RWPE2 (cell line): ENCODE measurements at regions not wholly inside any gene's neighbourhood (a gene's known extent, or its start where the extent isn't known, plus 50 kb on each side); places are given as distances from the start of the nearest gene placed in this dataset.

Experiments
- ATAC-seq: fragments of 200-7000 bp; cut with Tn5 transposase; 3 replicates; pipeline ENCODE4 v1.9.1; 2021; ENCODE audit warnings: low read depth
- DNase-seq: peaks from one replicate; pipeline ENCODE4 v3.0.0-alpha.2; 2020; ENCODE audit warnings: low spot score
- H3K27ac ChIP-seq: fragments of 450-650 bp; 2 replicates; pipeline ENCODE4 v1.5.1; 2017; ENCODE audit warnings: mild to moderate bottlenecking; ENCODE audit not compliant: poor library complexity, severe bottlenecking
- H3K27me3 ChIP-seq: fragments of 250-450 bp; sonication (Bioruptor Pico); 2 replicates; pipeline ENCODE4 v1.5.1; 2021; ENCODE audit warnings: mild to moderate bottlenecking, moderate library complexity; ENCODE audit not compliant: insufficient read depth, poor library complexity, severe bottlenecking
- H3K36me3 ChIP-seq: fragments of 250-450 bp; sonication (Bioruptor Pico); 2 replicates; pipeline ENCODE4 v1.5.1; 2020; ENCODE audit warnings: low read depth, mild to moderate bottlenecking, moderate library complexity
- H3K4me1 ChIP-seq: fragments of 250-450 bp; sonication (Bioruptor Pico); 2 replicates; pipeline ENCODE4 v1.5.1; 2021; ENCODE audit warnings: mild to moderate bottlenecking, moderate library complexity; ENCODE audit not compliant: insufficient read depth, poor library complexity, severe bottlenecking
- H3K4me3 ChIP-seq: fragments of 250-450 bp; sonication (Bioruptor Pico); 2 replicates; pipeline ENCODE4 v1.5.1; 2021; ENCODE audit warnings: mild to moderate bottlenecking, moderate library complexity; ENCODE audit not compliant: severe bottlenecking
- H3K9me3 ChIP-seq: fragments of 250-450 bp; sonication (Bioruptor Pico); 2 replicates; pipeline ENCODE4 v1.5.1; 2021; ENCODE audit warnings: mild to moderate bottlenecking, moderate library complexity; ENCODE audit not compliant: severe bottlenecking
- CTCF ChIP-seq: fragments of 450-650 bp; IDR thresholded peaks from one replicate; pipeline ENCODE4 v1.5.1; 2017; ENCODE audit warnings: mild to moderate bottlenecking, moderate library complexity; ENCODE audit not compliant: poor library complexity, severe bottlenecking

DNA sequence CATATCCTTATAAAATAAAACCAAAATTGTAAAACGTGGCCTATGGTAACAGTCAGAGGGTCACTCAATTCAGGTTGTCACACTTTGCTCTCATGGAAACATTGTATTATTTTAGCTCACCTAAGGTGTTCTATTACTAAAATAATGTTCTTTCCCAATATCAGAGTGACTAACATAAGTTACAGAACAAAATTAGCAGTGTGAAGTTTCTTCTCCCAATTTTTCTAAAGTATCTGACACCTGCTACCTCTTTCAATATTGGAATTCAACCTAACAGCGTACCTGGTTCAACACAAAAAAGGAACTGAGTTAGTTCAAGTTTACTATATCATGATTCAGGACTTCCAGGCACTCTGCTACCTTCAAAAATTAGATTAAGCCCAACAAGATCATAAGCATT is 190.4 kb downstream of the ZEB2 start:
- Histone ChIP-seq H3K9me3 (no peaks in the 10 kb centered on the region), H3K27me3 (no peaks in the 10 kb centered on the region), H3K4me3 (no peak overlapping the region), H3K36me3 (no peaks in the 10 kb centered on the region), H3K27ac (no peak overlapping the region), H3K4me1 (peaks cover 5% of the 10 kb centered on the region)
- no peak for DNase-seq
- TF ChIP-seq CTCF = no peak
- ATAC-seq = no peak

DNA sequence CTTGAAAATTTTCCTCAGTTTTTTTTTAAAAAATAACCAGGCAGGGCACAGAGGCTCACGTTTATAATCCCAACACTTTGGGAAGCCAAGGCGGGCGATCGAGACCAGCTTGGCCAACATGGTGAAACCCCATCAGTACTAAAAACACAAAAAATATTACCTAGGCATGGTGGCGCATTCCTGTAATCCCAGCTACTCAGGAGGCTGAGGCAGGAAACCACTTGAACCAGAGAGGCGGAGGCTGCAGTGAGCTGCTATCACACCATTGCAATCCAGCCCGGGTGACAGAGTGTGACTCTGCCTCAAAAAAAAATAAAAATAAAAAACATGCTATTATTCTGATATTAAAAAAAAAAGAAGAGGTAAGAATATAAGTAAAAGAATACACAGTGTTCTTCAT is 191.0 kb downstream of the ZEB2 start:
- no peak overlapping the region for H3K27ac ChIP-seq
- ATAC-seq = no peak
- H3K4me1 ChIP-seq = peaks cover 5% of the 10 kb centered on the region
- no peak for DNase-seq
- H3K36me3 ChIP-seq = no peaks in the 10 kb centered on the region
- no peaks in the 10 kb centered on the region for H3K27me3 ChIP-seq
- no peak for TF ChIP-seq CTCF
- H3K9me3 ChIP-seq = no peaks in the 10 kb centered on the region
- no peak overlapping the region for H3K4me3 ChIP-seq

DNA sequence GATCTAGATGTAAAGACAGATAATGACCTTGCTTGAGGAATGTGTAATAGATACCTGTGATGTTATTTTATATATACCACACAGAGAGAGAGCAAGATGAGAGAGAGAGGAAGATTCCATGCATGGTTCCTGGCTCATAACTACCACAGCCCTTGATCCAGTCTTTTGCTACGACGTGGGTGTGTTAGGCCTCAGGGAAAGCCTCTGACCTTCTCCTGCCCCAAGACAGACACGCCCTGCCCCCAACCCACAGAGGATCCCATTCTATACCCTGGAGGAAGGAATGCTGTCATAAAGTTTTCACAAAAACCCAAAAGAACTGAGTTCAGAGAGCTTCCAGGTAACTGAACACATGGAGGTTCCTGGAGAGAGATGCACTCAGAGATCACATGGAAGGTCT is 193.1 kb downstream of the ZEB2 start:
- Histone ChIP-seq H3K36me3 (no peaks in the 10 kb centered on the region), H3K27ac (no peak overlapping the region), H3K27me3 (no peaks in the 10 kb centered on the region), H3K4me3 (no peak overlapping the region), H3K4me1 (no peaks in the 10 kb centered on the region), H3K9me3 (no peaks in the 10 kb centered on the region)
- no peak for DNase-seq
- no peak for TF ChIP-seq CTCF
- no peak for ATAC-seq

- H3K27me3 ChIP-seq = no peaks in the 10 kb centered on the region
- H3K36me3 ChIP-seq = no peaks in the 10 kb centered on the region
- ATAC-seq (no peak), DNase-seq (no peak)
- H3K9me3 ChIP-seq = no peaks in the 10 kb centered on the region
- no peak overlapping the region for H3K4me3 ChIP-seq
- H3K4me1 ChIP-seq = peaks cover 7% of the 10 kb centered on the region
- H3K27ac ChIP-seq = no peak overlapping the region
- no peak for TF ChIP-seq CTCF
Measured at GRCh38 chr2:144325086-144325485, 194.8 kb downstream of the ZEB2 start.

DNA sequence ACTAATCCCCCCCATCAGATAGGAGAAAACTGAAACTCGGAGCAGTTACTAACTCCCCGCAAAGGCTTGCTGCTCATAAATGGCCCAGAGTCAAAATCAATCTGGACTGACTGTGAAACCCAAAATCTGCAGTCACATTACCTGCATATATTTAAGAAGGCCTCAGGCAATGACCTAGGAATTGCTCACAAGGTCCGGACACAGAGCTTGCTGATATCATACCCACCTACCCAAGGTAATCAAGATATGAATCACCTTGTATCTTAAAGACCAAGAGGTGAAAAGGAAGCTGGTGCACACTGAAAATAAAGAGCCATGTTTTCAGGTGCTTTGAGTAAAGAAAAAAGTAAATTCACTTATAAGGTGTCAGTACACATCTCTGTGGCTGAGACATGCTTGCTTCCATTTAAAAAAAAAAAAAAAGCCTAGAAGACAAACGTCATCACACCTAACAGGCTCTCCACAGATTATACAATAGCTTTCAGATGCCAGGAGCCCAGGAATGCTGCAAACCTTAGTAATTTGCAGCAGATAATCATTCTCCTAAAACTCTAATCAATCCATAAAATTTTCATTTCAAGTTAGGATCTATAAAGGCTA is 195.4 kb downstream of the ZEB2 start:
- no peaks in the 10 kb centered on the region for H3K9me3 ChIP-seq
- H3K4me3 ChIP-seq = no peak overlapping the region
- ATAC-seq (peak; percentile 62; the same call in 2 of the 3 replicates), DNase-seq (no peak)
- H3K4me1 ChIP-seq = peaks cover 7% of the 10 kb centered on the region
- TF ChIP-seq CTCF = no peak
- H3K27me3 ChIP-seq = no peaks in the 10 kb centered on the region
- H3K27ac ChIP-seq = no peak overlapping the region
- H3K36me3 ChIP-seq = no peaks in the 10 kb centered on the region
